AG08396 (cell line): ENCODE measurements at regions not wholly inside any gene's neighbourhood (a gene's known extent, or its start where the extent isn't known, plus 50 kb on each side); places are given as distances from the start of the nearest gene placed in this dataset.

ENCODE experiments used
- DNase-seq: peaks from one replicate; pipeline ENCODE4 v3.0.0; 2012; ENCODE audit warnings: low spot score, mixed read lengths

DNA sequence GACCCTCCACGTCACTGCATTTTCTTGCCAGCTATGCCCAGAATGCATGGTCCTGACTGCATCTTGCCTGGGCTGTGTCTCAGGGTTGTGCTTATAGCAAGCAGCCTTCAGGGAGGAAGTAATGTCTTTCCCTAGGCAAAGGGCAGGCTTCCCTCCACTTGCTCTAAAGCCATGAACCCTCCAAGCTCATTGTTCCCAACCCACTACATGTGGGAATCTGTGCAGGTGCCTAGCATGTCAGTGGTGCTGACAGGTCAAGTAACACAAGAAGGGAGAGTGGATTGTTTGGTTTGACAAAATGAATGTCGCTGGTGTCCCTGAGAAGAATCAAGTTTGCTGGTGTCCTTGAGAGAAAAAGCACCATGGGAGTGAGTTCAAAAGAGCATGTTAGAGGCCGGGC, 53.9 kb upstream of the UCN3 start:
- DNase-seq = no peak

- DNase-seq = no peak
These were observed 53.1 kb upstream of the UCN3 start for GRCh38 chr10:5311617-5312016.

DNA sequence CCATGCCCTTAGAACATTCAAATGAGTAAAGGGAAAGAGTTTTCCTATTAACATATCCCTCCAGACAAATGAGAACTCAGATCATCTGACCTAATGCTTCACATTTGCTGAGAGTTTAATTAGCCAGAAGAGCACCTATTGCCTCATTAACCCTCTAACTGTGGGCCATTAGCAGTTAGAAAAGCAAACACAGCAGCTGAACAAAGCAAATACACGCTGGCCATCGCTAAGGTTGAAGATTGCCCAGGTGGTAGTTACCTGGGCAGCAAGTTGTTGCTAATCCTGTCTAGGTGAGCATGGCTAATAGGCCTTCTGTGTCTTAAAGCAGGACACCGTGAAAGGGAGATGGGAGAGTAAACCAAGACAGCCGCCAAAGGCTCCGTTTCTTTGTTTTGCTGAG, 49.9 kb upstream of the UCN3 start:
- DNase-seq = no peak
